ENCODE measurements at regions not wholly inside any gene's neighbourhood (a gene's known extent, or its start where the extent isn't known, plus 50 kb on each side); places are given as distances from the start of the nearest gene placed in this dataset.

DNA sequence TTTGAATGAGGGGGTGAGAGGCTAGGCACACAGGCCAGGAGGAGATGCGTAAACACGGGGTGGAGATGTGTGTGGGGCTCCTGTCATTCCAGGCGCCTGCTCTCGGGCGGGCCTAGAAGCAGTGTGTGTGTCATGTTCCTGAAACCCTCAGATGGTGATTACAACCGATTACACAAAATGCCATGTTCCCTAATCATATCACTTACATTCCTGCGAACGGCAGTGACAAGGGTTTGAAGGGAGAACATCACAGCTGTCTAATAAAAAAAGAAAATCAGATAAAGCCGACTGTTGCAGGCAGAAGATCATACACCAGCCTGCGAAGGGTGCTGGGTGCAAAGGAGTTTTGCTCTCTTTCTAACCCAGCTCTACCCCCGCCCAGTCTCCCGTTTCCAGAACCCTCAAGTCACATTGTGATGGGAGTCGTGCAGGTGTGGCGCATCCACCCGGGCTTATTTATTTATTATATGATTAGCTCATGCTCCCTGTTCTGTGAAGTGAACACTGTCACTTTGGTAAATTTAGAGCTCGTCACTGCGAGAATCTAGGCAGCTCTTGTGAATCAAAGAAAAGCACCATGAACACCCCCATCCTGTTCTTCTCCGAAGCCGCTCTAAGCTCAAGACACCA, 140.3 kb downstream of the NR2F2 start:
- TF ChIP-seq MAFK (IDR thresholded peaks at IDR 0.05; ENCODE audit: low read depth, low read length) (no peak), CTCF (conservative IDR thresholded peaks at IDR 0.05; ENCODE audit: low read depth, low read length) (no peak), USF2 (IDR thresholded peaks at IDR 0.05; ENCODE audit: low read depth, low read length) (no peak), POLR2A (IDR thresholded peaks at IDR 0.05; ENCODE audit: low read depth, low read length) (no peak), SMC3 (IDR thresholded peaks at IDR 0.05; ENCODE audit: low read depth, low read length) (no peak), MXI1 (IDR thresholded peaks at IDR 0.05; ENCODE audit: borderline replicate concordance, low read depth, low read length) (no peak), BHLHE40 (IDR thresholded peaks at IDR 0.05; ENCODE audit: low read depth, low read length) (no peak)

Measured in IMR-90 (cell line).